HCT116 (cell line): ENCODE measurements at regions not wholly inside any gene's neighbourhood (a gene's known extent, or its start where the extent isn't known, plus 50 kb on each side); places are given as distances from the start of the nearest gene placed in this dataset.

Source experiments
- CBX3 ChIP-seq: IDR thresholded peaks from 2 replicates; pipeline ENCODE4 v1.6.1; 2012; ENCODE audit warnings: low read depth
- POLR2A ChIP-seq: IDR thresholded peaks from 2 replicates; pipeline ENCODE4 v1.7.0; 2011; ENCODE audit warnings: borderline replicate concordance; ENCODE audit not compliant: insufficient read depth, insufficient read length; ENCODE audit errors: extremely low read depth
- RAD21 ChIP-seq: IDR thresholded peaks from 2 replicates; pipeline ENCODE4 v1.6.1; 2012; ENCODE audit warnings: low read depth, mild to moderate bottlenecking
- SP1 ChIP-seq: IDR thresholded peaks from 2 replicates; pipeline ENCODE4 v1.6.1; 2012; ENCODE audit warnings: low read depth
- SRF ChIP-seq: IDR thresholded peaks from 2 replicates; pipeline ENCODE4 v1.6.1; 2012; ENCODE audit warnings: low read depth
- TCF7L2 ChIP-seq: IDR thresholded peaks from 2 replicates; pipeline ENCODE4 v1.7.0; 2011; ENCODE audit warnings: borderline replicate concordance, inconsistent platforms; ENCODE audit not compliant: insufficient read depth, insufficient read length; ENCODE audit errors: extremely low read depth
- YY1 ChIP-seq: IDR thresholded peaks from 2 replicates; pipeline ENCODE4 v1.6.1; 2011; ENCODE audit warnings: low read length, low read depth, moderate library complexity, mild to moderate bottlenecking; ENCODE audit not compliant: insufficient replicate concordance; ENCODE audit errors: extremely low read depth
- TF ChIP-seq, protein P1 (sequence below), 3 experiments: fragments of 200-600 bp in 1 of 3; sonication (generic) in 1 of 3; IDR thresholded peaks in 2 of 3; conservative IDR thresholded peaks in 1 of 3; 2 replicates each; pipeline ENCODE4 v1.5.1; 2012 to 2017; ENCODE audit warnings: low read depth in 2 of 3, low read length in 2 of 3, antibody characterized with exemption in 1 of 3, borderline replicate concordance in 1 of 3, control low read depth in 1 of 3, mild to moderate bottlenecking in 1 of 3, mixed read lengths in 1 of 3, mixed run types in 1 of 3, moderate library complexity in 1 of 3; ENCODE audit not compliant: insufficient read depth in 1 of 3
- TF ChIP-seq, protein P2 (sequence below): IDR thresholded peaks from 2 replicates; pipeline ENCODE4 v1.6.1; 2012
- TF ChIP-seq, protein P3 (sequence below): IDR thresholded peaks from 2 replicates; pipeline ENCODE4 v1.6.1; 2012

DNA sequence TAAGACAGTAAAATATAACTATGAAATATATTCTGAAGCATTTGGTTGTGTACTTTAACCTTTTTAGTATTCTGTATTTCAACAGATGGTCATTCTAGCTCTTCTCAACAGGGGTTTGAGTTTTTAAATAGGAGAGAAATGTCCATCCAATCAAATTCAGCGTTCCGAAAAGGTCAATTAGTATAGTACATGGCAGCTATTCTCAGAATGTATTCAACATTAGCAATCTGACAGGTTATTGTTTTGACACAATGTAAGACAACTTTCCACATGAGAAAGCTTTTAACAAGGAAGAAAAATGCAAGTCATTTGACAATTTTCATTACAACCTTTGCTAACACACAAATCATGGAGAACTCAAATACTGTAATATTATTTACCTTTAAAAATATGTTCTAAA is 996.3 kb upstream of the CDH10 start:
- TF ChIP-seq POLR2A (no peak), TCF7L2 (no peak), SP1 (no peak), CBX3 (no peak), YY1 (no peak), RAD21 (no peak), SRF (no peak)
- TF ChIP-seq, protein P1, sequence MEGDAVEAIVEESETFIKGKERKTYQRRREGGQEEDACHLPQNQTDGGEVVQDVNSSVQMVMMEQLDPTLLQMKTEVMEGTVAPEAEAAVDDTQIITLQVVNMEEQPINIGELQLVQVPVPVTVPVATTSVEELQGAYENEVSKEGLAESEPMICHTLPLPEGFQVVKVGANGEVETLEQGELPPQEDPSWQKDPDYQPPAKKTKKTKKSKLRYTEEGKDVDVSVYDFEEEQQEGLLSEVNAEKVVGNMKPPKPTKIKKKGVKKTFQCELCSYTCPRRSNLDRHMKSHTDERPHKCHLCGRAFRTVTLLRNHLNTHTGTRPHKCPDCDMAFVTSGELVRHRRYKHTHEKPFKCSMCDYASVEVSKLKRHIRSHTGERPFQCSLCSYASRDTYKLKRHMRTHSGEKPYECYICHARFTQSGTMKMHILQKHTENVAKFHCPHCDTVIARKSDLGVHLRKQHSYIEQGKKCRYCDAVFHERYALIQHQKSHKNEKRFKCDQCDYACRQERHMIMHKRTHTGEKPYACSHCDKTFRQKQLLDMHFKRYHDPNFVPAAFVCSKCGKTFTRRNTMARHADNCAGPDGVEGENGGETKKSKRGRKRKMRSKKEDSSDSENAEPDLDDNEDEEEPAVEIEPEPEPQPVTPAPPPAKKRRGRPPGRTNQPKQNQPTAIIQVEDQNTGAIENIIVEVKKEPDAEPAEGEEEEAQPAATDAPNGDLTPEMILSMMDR (IDR thresholded peaks at IDR 0.05 in 2 of 3, conservative IDR thresholded peaks at IDR 0.05 in 1 of 3; ENCODE audit: borderline replicate concordance in 1 of 3, insufficient read depth in 1 of 3, low read depth in 2 of 3, low read length in 2 of 3), result no peak
- TF ChIP-seq, protein P2, sequence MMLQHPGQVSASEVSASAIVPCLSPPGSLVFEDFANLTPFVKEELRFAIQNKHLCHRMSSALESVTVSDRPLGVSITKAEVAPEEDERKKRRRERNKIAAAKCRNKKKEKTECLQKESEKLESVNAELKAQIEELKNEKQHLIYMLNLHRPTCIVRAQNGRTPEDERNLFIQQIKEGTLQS, result no peak
- TF ChIP-seq, protein P3, sequence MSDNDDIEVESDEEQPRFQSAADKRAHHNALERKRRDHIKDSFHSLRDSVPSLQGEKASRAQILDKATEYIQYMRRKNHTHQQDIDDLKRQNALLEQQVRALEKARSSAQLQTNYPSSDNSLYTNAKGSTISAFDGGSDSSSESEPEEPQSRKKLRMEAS, result no peak
